Tibial nerve (tissue), 4 donors: ENCODE measurements at regions not wholly inside any gene's neighbourhood (a gene's known extent, or its start where the extent isn't known, plus 50 kb on each side); places are given as distances from the start of the nearest gene placed in this dataset.

Experiments used
- CTCF ChIP-seq, 5 experiments: fragments of 200-600 bp in 3 of 5; fragments of 450-650 bp in 2 of 5; sonication (generic) in 3 of 5; IDR thresholded peaks; one replicate each; pipeline ENCODE4 v1.5.1; 2016 to 2019; ENCODE audit warnings: antibody characterized with exemption in 5 of 5, mild to moderate bottlenecking in 3 of 5, moderate library complexity in 2 of 5
- EP300 ChIP-seq, 2 donors: sonication (generic); formaldehyde crosslinking; IDR thresholded peaks; one replicate each; pipeline ENCODE4 v1.6.1; 2017; ENCODE audit warnings: antibody characterized with exemption in 2 of 2, mild to moderate bottlenecking in 1 of 2

- TF ChIP-seq CTCF (IDR thresholded peaks at IDR 0.05) (no peak), EP300 (IDR thresholded peaks at IDR 0.05) (no peak)
These were observed 746.6 kb upstream of the ACO1 start for GRCh38 chr9:31637861-31638260.
